ENCODE measurements at regions not wholly inside any gene's neighbourhood (a gene's known extent, or its start where the extent isn't known, plus 50 kb on each side); places are given as distances from the start of the nearest gene placed in this dataset.

DNA sequence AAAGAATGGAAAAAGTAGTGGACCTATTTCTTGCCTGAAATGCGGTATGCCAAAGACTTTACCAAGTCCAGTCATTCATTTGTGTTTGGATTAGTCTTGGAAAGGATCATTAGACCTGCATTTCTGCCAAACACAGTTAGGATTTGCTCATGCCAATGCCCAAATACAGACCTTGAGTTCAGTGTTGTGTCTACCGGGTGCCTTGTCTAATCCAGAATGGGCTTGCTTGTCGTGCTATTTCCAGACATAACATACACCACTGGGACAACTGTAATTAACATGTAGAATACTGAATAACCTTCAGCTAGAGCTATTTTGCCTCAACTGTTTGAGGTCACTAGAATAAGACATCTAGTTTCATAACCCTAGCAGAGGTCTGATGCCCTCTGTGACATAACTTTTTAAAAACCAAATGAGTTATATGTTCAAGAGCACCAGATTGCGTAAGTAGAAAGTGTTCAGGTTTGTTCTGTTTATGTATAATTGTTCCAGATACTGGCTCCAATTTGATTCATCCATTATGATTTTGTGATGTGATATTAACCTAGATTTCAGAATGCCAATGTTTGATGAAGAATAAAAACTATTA, 145.3 kb upstream of the DPH6 start:
- Mint-ChIP-seq H3K27ac (no peak overlapping the region), H3K9me3 (peaks cover 0 to 10% of the 10 kb centered on the region in 2 donors), H3K4me1 (no peaks in the 10 kb centered on the region), H3K36me3 (peaks cover 5% of the 10 kb centered on the region), H3K4me3 (no peak overlapping the region), H3K27me3 (ENCODE audit: low read depth in 2 of 2) (peaks cover 7 to 16% of the 10 kb centered on the region in 2 donors)
- H3K4me3 ChIP-seq (ENCODE audit: low read length) = no peak overlapping the region
- WGBS (ENCODE audit: insufficient coverage) = 93% methylated on average over 4 of the region's 4 CpGs
- DNase-seq (no peak), ATAC-seq (no peak)
- no peaks in the 10 kb centered on the region for H3K9me3 ChIP-seq (ENCODE audit: control insufficient read depth, insufficient read depth, low read length)
- H3K4me1 ChIP-seq (ENCODE audit: control insufficient read depth, insufficient read depth, low read length) = no peaks in the 10 kb centered on the region
- intact Hi-C loops (cut with micrococcal nuclease) = no loop called here
- H3K27ac ChIP-seq (ENCODE audit: low read length) = no peak overlapping the region
- TF ChIP-seq, protein P1, sequence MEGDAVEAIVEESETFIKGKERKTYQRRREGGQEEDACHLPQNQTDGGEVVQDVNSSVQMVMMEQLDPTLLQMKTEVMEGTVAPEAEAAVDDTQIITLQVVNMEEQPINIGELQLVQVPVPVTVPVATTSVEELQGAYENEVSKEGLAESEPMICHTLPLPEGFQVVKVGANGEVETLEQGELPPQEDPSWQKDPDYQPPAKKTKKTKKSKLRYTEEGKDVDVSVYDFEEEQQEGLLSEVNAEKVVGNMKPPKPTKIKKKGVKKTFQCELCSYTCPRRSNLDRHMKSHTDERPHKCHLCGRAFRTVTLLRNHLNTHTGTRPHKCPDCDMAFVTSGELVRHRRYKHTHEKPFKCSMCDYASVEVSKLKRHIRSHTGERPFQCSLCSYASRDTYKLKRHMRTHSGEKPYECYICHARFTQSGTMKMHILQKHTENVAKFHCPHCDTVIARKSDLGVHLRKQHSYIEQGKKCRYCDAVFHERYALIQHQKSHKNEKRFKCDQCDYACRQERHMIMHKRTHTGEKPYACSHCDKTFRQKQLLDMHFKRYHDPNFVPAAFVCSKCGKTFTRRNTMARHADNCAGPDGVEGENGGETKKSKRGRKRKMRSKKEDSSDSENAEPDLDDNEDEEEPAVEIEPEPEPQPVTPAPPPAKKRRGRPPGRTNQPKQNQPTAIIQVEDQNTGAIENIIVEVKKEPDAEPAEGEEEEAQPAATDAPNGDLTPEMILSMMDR (IDR thresholded peaks at IDR 0.05) = no peak
- H3K27me3 ChIP-seq (ENCODE audit: control insufficient read depth, insufficient read depth, low read length) = no peaks in the 10 kb centered on the region
- no peaks in the 10 kb centered on the region for H3K36me3 ChIP-seq (ENCODE audit: control insufficient read depth, insufficient read depth, low read length)

DNA sequence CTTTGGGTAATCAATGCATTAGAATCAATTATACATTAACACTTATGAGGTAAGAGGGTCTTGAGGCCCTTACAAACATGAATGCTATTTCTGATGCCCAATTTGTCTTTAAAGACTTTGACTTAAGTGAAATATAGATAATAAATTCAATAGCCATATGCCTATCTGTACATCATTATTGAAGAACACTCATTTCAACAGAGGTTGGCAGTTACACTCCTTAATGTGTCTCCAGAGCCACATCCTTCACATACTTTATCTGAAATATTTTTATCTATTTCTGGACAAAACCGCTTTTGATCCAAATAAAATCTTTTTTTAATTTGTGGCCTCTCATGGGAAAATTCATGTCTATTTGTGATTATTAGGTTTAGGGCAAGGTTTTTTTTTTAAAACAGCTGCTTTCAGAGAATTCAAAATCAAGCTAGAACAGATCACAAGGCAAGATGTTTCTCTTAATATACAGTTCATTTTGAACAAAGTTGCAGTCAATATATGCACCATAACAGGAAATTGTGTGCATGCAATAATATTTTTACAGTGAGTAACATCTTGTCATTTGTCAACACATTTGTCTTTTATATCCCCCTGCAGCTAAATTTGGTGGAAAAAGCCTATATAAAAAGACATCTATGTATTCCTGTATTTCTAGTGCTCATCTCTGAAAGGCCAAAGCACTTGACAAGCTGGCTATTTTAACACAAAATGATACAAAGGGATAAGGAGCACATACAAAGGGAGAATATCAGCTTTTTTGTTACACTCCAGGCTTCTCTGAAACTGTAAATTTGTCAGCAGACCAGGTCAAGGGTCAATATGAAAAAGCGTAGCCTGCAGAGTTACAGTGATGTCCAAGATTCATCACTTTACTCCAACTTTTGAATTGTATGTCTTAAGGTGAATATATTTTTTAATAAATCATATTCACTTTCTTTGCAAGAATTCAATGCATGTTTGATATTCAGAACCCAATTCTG, 146.2 kb upstream of the DPH6 start:
- no peaks in the 10 kb centered on the region for H3K4me1 ChIP-seq (ENCODE audit: control insufficient read depth, insufficient read depth, low read length)
- H3K27me3 Mint-ChIP-seq (ENCODE audit: low read depth in 2 of 2) = peaks cover 7 to 16% of the 10 kb centered on the region in 2 donors
- H3K4me3 Mint-ChIP-seq = no peak overlapping the region
- H3K9me3 Mint-ChIP-seq = peaks cover 0 to 7% of the 10 kb centered on the region in 2 donors
- H3K27ac ChIP-seq (ENCODE audit: low read length) = no peak overlapping the region
- H3K27me3 ChIP-seq (ENCODE audit: control insufficient read depth, insufficient read depth, low read length) = no peaks in the 10 kb centered on the region
- H3K36me3 ChIP-seq (ENCODE audit: control insufficient read depth, insufficient read depth, low read length) = no peaks in the 10 kb centered on the region
- ATAC-seq (no peak), DNase-seq (no peak)
- peaks cover 5% of the 10 kb centered on the region for H3K36me3 Mint-ChIP-seq
- no peak overlapping the region for H3K4me3 ChIP-seq (ENCODE audit: low read length)
- TF ChIP-seq, protein P1 (IDR thresholded peaks at IDR 0.05) = no peak
- WGBS (ENCODE audit: insufficient coverage) = 67% methylated on average over 1 of the region's 2 CpGs
- H3K27ac Mint-ChIP-seq = no peak overlapping the region
- H3K9me3 ChIP-seq (ENCODE audit: control insufficient read depth, insufficient read depth, low read length) = no peaks in the 10 kb centered on the region
- intact Hi-C loops (cut with micrococcal nuclease) = no loop called here
- no peaks in the 10 kb centered on the region for H3K4me1 Mint-ChIP-seq

DNA sequence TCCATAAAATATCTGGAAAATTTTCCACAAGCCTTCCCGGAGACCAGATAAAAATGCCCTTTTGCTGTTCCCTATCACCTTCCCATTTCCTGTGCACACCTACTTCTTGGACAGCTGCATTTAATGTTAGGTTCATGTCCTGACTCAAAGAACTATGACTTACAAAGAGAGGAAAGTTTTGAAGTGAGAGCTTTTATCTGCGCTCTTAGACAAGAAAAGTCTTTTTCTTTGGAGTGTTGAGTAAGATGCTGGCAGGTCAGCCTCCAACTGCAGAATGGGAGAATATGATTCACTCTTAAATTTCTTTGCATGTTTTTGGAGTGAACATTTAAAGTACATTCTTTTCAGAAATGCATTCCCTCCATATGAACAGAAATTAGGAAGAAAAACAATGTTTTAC, 147.3 kb upstream of the DPH6 start:
- Histone ChIP-seq H3K4me1 (ENCODE audit: control insufficient read depth, insufficient read depth, low read length) (no peaks in the 10 kb centered on the region), H3K27me3 (ENCODE audit: control insufficient read depth, insufficient read depth, low read length) (no peaks in the 10 kb centered on the region), H3K27ac (ENCODE audit: low read length) (no peak overlapping the region), H3K9me3 (ENCODE audit: control insufficient read depth, insufficient read depth, low read length) (no peaks in the 10 kb centered on the region), H3K4me3 (ENCODE audit: low read length) (no peak overlapping the region), H3K36me3 (ENCODE audit: control insufficient read depth, insufficient read depth, low read length) (no peaks in the 10 kb centered on the region)
- Mint-ChIP-seq H3K4me3 (no peak overlapping the region), H3K27ac (no peak overlapping the region), H3K4me1 (no peaks in the 10 kb centered on the region), H3K27me3 (ENCODE audit: low read depth in 2 of 2) (peaks cover 7 to 16% of the 10 kb centered on the region in 2 donors), H3K9me3 (peaks cover 0 to 5% of the 10 kb centered on the region in 2 donors), H3K36me3 (peaks cover 5% of the 10 kb centered on the region)
- no peak for DNase-seq
- TF ChIP-seq, protein P1 (IDR thresholded peaks at IDR 0.05) = no peak
- intact Hi-C loops (cut with micrococcal nuclease) = no loop called here
- ATAC-seq = no peak
- 93% methylated on average over 2 of the region's 2 CpGs for WGBS (ENCODE audit: insufficient coverage)

Measured in natural killer cell (primary cell).